WTC11 (cell line): ENCODE measurements at regions not wholly inside any gene's neighbourhood (a gene's known extent, or its start where the extent isn't known, plus 50 kb on each side); places are given as distances from the start of the nearest gene placed in this dataset.

Experiments
- ATAC-seq: fragments of 200-7000 bp; cut with Tn5 transposase; 2 replicates; pipeline ENCODE4 v1.10.0; 2021; ENCODE audit warnings: mild to moderate bottlenecking, moderate library complexity
- CTCF ChIA-PET: fragments of 300-600 bp; sonication (Branson Sonifier 250); formaldehyde crosslinking; loops from one replicate; lab custom pipeline; 2021; ENCODE audit warnings: antibody characterized with exemption; lab: Charles Lee
- POLR2A ChIA-PET: fragments of 350-600 bp; sonication (Branson Sonifier 250); formaldehyde crosslinking; loops from one replicate; lab custom pipeline; 2021; ENCODE audit warnings: antibody characterized with exemption; lab: Charles Lee
- DNase-seq: peaks from one replicate; pipeline ENCODE4 v3.0.0; 2021; ENCODE audit warnings: low spot score
- H3K27ac Mint-ChIP-seq: 2 replicates; pipeline ENCODE4 v1.8.0; 2021; ENCODE audit warnings: mixed read lengths
- H3K27me3 Mint-ChIP-seq: 2 replicates; pipeline ENCODE4 v1.8.0; 2021; ENCODE audit warnings: low read depth, mild to moderate bottlenecking, moderate library complexity, mixed read lengths
- H3K36me3 Mint-ChIP-seq: 2 replicates; pipeline ENCODE4 v1.8.0; 2021; ENCODE audit warnings: mixed read lengths
- H3K4me1 Mint-ChIP-seq: 2 replicates; pipeline ENCODE4 v1.8.0; 2022; ENCODE audit warnings: mixed read lengths
- H3K4me3 Mint-ChIP-seq: 2 replicates; pipeline ENCODE4 v1.8.0; 2021; ENCODE audit warnings: mild to moderate bottlenecking, moderate library complexity, mixed read lengths
- H3K9me3 Mint-ChIP-seq: 2 replicates; pipeline ENCODE4 v1.8.0; 2021; ENCODE audit warnings: mixed read lengths
- AFF4 ChIP-seq: sonication (generic); formaldehyde crosslinking; IDR thresholded peaks from 2 replicates; pipeline ENCODE4 v1.8.1; 2023; ENCODE audit warnings: mild to moderate bottlenecking, missing genetic modification reagents, borderline replicate concordance
- ATF3 ChIP-seq: sonication (generic); formaldehyde crosslinking; conservative IDR thresholded peaks from 2 replicates; pipeline ENCODE4 v1.8.1; 2022; ENCODE audit warnings: mild to moderate bottlenecking, missing genetic modification reagents
- CTCF ChIP-seq: fragments of 200-600 bp; IDR thresholded peaks from 2 replicates; pipeline ENCODE4 v1.8.0; 2022; ENCODE audit warnings: antibody characterized with exemption
- E2F1 ChIP-seq: sonication (generic); formaldehyde crosslinking; IDR thresholded peaks from 2 replicates; pipeline ENCODE4 v1.8.0; 2022; ENCODE audit warnings: mild to moderate bottlenecking, missing genetic modification reagents
- FOXP4 ChIP-seq: sonication (generic); formaldehyde crosslinking; IDR thresholded peaks from 2 replicates; pipeline ENCODE4 v1.8.0; 2022; ENCODE audit warnings: mild to moderate bottlenecking, missing genetic modification reagents
- HMGXB4 ChIP-seq: sonication (generic); formaldehyde crosslinking; IDR thresholded peaks from 2 replicates; pipeline ENCODE4 v1.8.1; 2023; ENCODE audit warnings: mild to moderate bottlenecking, moderate library complexity, missing genetic modification reagents
- KAT7 ChIP-seq: sonication (generic); formaldehyde crosslinking; IDR thresholded peaks from 2 replicates; pipeline ENCODE4 v1.8.1; 2023; ENCODE audit warnings: missing genetic modification reagents, mild to moderate bottlenecking, borderline replicate concordance
- MLX ChIP-seq: sonication (generic); formaldehyde crosslinking; IDR thresholded peaks from 2 replicates; pipeline ENCODE4 v1.8.1; 2023; ENCODE audit warnings: mild to moderate bottlenecking, missing genetic modification reagents, moderate library complexity
- MXD4 ChIP-seq: fragments of 250-450 bp; sonication (Bioruptor Pico); IDR thresholded peaks from 2 replicates; pipeline ENCODE4 v1.8.0; 2021; ENCODE audit warnings: mild to moderate bottlenecking, moderate library complexity, borderline replicate concordance
- NFATC4 ChIP-seq: fragments of 250-450 bp; sonication (Bioruptor Pico); IDR thresholded peaks from 2 replicates; pipeline ENCODE4 v1.9.0; 2021; ENCODE audit warnings: mild to moderate bottlenecking
- NFE2L1 ChIP-seq: sonication (generic); formaldehyde crosslinking; IDR thresholded peaks from 2 replicates; pipeline ENCODE4 v1.8.1; 2023; ENCODE audit warnings: missing genetic modification reagents
- NR1H2 ChIP-seq: sonication (generic); formaldehyde crosslinking; IDR thresholded peaks from 2 replicates; pipeline ENCODE4 v1.9.0; 2021; ENCODE audit warnings: mild to moderate bottlenecking, moderate library complexity, missing genetic modification reagents
- SMAD3 ChIP-seq: sonication (generic); formaldehyde crosslinking; IDR thresholded peaks from 2 replicates; pipeline ENCODE4 v1.8.0; 2022; ENCODE audit warnings: missing genetic modification reagents, mild to moderate bottlenecking, borderline replicate concordance
- SP1 ChIP-seq: sonication (generic); formaldehyde crosslinking; conservative IDR thresholded peaks from 2 replicates; pipeline ENCODE4 v1.8.1; 2022; ENCODE audit warnings: missing genetic modification reagents
- TCF7 ChIP-seq: sonication (generic); formaldehyde crosslinking; IDR thresholded peaks from 2 replicates; pipeline ENCODE4 v1.8.0; 2022; ENCODE audit warnings: mild to moderate bottlenecking, low read depth, missing genetic modification reagents, moderate library complexity
- USF1 ChIP-seq: sonication (generic); formaldehyde crosslinking; IDR thresholded peaks from 2 replicates; pipeline ENCODE4 v1.8.0; 2022; ENCODE audit warnings: mild to moderate bottlenecking, missing genetic modification reagents
- ZNF232 ChIP-seq: sonication (generic); formaldehyde crosslinking; IDR thresholded peaks from 2 replicates; pipeline ENCODE4 v1.8.0; 2022; ENCODE audit warnings: mild to moderate bottlenecking, missing genetic modification reagents
- ZNF263 ChIP-seq: sonication (generic); formaldehyde crosslinking; IDR thresholded peaks from 2 replicates; pipeline ENCODE4 v1.8.1; 2022; ENCODE audit warnings: low read depth, mild to moderate bottlenecking, moderate library complexity, missing genetic modification reagents
- ZNF396 ChIP-seq: fragments of 250-450 bp; sonication (Bioruptor Pico); IDR thresholded peaks from 2 replicates; pipeline ENCODE4 v1.8.0; 2021; ENCODE audit warnings: mild to moderate bottlenecking, moderate library complexity, borderline replicate concordance

GRCh38 chr4:158333820-158334219 lies 123.5 kb downstream of the TMEM144 start:
- ATAC-seq: peak; percentile 81
- H3K27ac Mint-ChIP-seq: peak overlapping the region; percentile 19; the same call in 1 of the 2 replicates
- CTCF ChIA-PET: interaction anchor here (1.0 to 1.1 kb wide), 2 partner anchors 16 to 47 kb away, joined by 3 read pairs; no protein-coding TSS in a partner anchor

More at GRCh38 chr4:158333820-158334219, 123.5 kb downstream of the TMEM144 start:
- no peak for DNase-seq
- H3K4me1 Mint-ChIP-seq: peaks cover 15% of the 10 kb centered on the region
- no peak for TF ChIP-seq ZNF263 (CRISPR knock-in tag)
- TF ChIP-seq E2F1 (CRISPR knock-in tag): no peak
- no peak for TF ChIP-seq MLX
- TF ChIP-seq NFATC4 (CRISPR knock-in tag): no peak
- TF ChIP-seq ZNF232: no peak
- TF ChIP-seq KAT7: no peak
- TF ChIP-seq ATF3 (CRISPR knock-in tag): no peak
- no peak for TF ChIP-seq AFF4
- TF ChIP-seq FOXP4 (CRISPR knock-in tag): no peak
- no peak for TF ChIP-seq MXD4 (CRISPR knock-in tag)
- no peak for TF ChIP-seq NR1H2 (CRISPR knock-in tag)
- TF ChIP-seq ZNF396 (CRISPR knock-in tag): no peak
- TF ChIP-seq SP1 (CRISPR knock-in tag): no peak
- TF ChIP-seq HMGXB4 (CRISPR knock-in tag): no peak
- no peak for TF ChIP-seq USF1
- no peak for TF ChIP-seq SMAD3 (CRISPR knock-in tag)
- no peak for TF ChIP-seq CTCF
- TF ChIP-seq NFE2L1 (CRISPR knock-in tag): no peak
- TF ChIP-seq TCF7 (CRISPR knock-in tag): no peak
- no peaks in the 10 kb centered on the region for H3K27me3 Mint-ChIP-seq
- H3K9me3 Mint-ChIP-seq: peaks cover 17% of the 10 kb centered on the region
- H3K4me3 Mint-ChIP-seq: no peak overlapping the region
- POLR2A ChIA-PET: no interaction called here
- no peaks in the 10 kb centered on the region for H3K36me3 Mint-ChIP-seq
